ENCODE measurements at regions not wholly inside any gene's neighbourhood (a gene's known extent, or its start where the extent isn't known, plus 50 kb on each side); places are given as distances from the start of the nearest gene placed in this dataset.

GRCh38 chr20:22529150-22530019, 55.0 kb downstream of the FOXA2 start:
- Histone ChIP-seq H3K9me3 (no peaks in the 10 kb centered on the region), H3K27ac (no peak overlapping the region), H3K36me3 (no peaks in the 10 kb centered on the region), H3K4me3 (no peak overlapping the region), H3K27me3 (no peaks in the 10 kb centered on the region), H3K4me1 (no peaks in the 10 kb centered on the region)
- TF ChIP-seq CTCF (IDR thresholded peaks at IDR 0.05) (no peak), POLR2A (IDR thresholded peaks at IDR 0.05) (no peak), EP300 (IDR thresholded peaks at IDR 0.05) (no peak), POLR2AphosphoS5 (IDR thresholded peaks at IDR 0.05) (no peak)
- no peak for DNase-seq
- whole genome bisulfite sequencing, 2 donors: 74 to 84% methylated on average over 13 of the region's 13 CpGs
- intact Hi-C loops (cut with DNase I): no loop called here

- TF ChIP-seq CTCF (IDR thresholded peaks at IDR 0.05) (no peak), POLR2A (IDR thresholded peaks at IDR 0.05) (no peak), EP300 (IDR thresholded peaks at IDR 0.05) (no peak), POLR2AphosphoS5 (IDR thresholded peaks at IDR 0.05) (no peak)
- Histone ChIP-seq H3K27me3 (peaks cover 0 to 7% (median 0%) of the 10 kb centered on the region in 3 donors), H3K27ac (no peak overlapping the region), H3K9me3 (no peaks in the 10 kb centered on the region), H3K36me3 (no peaks in the 10 kb centered on the region), H3K4me1 (no peaks in the 10 kb centered on the region), H3K4me3 (no peak overlapping the region)
- DNase-seq: no peak
- intact Hi-C loops (cut with DNase I): no loop called here
- WGBS, 2 donors: 80 to 90% methylated on average over 3 of the region's 3 CpGs
These were observed 57.8 kb downstream of the FOXA2 start for GRCh38 chr20:22526512-22527012.

GRCh38 chr20:22525821-22526220, 58.6 kb downstream of the FOXA2 start:
- intact Hi-C loops (cut with DNase I): no loop called here
- DNase-seq: no peak
- no peak for TF ChIP-seq CTCF (IDR thresholded peaks at IDR 0.05)
- TF ChIP-seq EP300 (IDR thresholded peaks at IDR 0.05): no peak
- TF ChIP-seq POLR2A (IDR thresholded peaks at IDR 0.05): no peak
- no peak for TF ChIP-seq POLR2AphosphoS5 (IDR thresholded peaks at IDR 0.05)
- H3K4me1 ChIP-seq: no peaks in the 10 kb centered on the region
- no peak overlapping the region for H3K27ac ChIP-seq
- no peaks in the 10 kb centered on the region for H3K9me3 ChIP-seq
- peaks cover 0 to 7% (median 0%) of the 10 kb centered on the region in 3 donors for H3K27me3 ChIP-seq
- no peaks in the 10 kb centered on the region for H3K36me3 ChIP-seq
- no peak overlapping the region for H3K4me3 ChIP-seq
- WGBS, 2 donors: 88 to 89% methylated on average over 7 of the region's 7 CpGs

GRCh38 chr20:22525069-22525820, 59.1 kb downstream of the FOXA2 start:
- H3K4me1 ChIP-seq: no peaks in the 10 kb centered on the region
- no peak for DNase-seq
- no peak overlapping the region for H3K27ac ChIP-seq
- H3K27me3 ChIP-seq: peaks cover 0 to 7% (median 0%) of the 10 kb centered on the region in 3 donors
- H3K36me3 ChIP-seq: no peaks in the 10 kb centered on the region
- WGBS, 2 donors: 93 to 96% methylated on average over 4 of the region's 4 CpGs
- intact Hi-C loops (cut with DNase I): no loop called here
- H3K9me3 ChIP-seq: no peaks in the 10 kb centered on the region
- H3K4me3 ChIP-seq: no peak overlapping the region
- no peak for TF ChIP-seq EP300 (IDR thresholded peaks at IDR 0.05)
- TF ChIP-seq POLR2A (IDR thresholded peaks at IDR 0.05): no peak
- TF ChIP-seq POLR2AphosphoS5 (IDR thresholded peaks at IDR 0.05): no peak
- no peak for TF ChIP-seq CTCF (IDR thresholded peaks at IDR 0.05)

Data from sigmoid colon (tissue), 6 donors.